Psoas muscle (tissue), 7 donors: ENCODE measurements at regions not wholly inside any gene's neighbourhood (a gene's known extent, or its start where the extent isn't known, plus 50 kb on each side); places are given as distances from the start of the nearest gene placed in this dataset.
"Not testable (repeated sequence)": the region's sequence is repeated elsewhere in the genome, so short reads cannot be mapped to it uniquely, and the experiment has no call there.

Source experiments
- ATAC-seq, 4 donors: fragments of 200-7000 bp; cut with Tn5 transposase; one replicate each; pipeline ENCODE4 v1.9.1; 2020; ENCODE audit warnings: moderate library complexity in 3 of 4, mild to moderate bottlenecking in 2 of 4
- DNase-seq, 2 donors: peaks; one replicate each; pipeline ENCODE4 v3.0.0-alpha.2; 2020
- H3K27ac ChIP-seq: fragments of 200-600 bp; one replicate; pipeline ENCODE4 v1.8.0; 2022
- H3K27me3 ChIP-seq, 3 donors: fragments of 200-600 bp in 1 of 3; one replicate each; pipeline versions ENCODE4 v1.6.1 to v1.8.0; 2013 to 2022; ENCODE audit warnings: low read length in 2 of 3, mild to moderate bottlenecking in 2 of 3, moderate library complexity in 1 of 3; ENCODE audit not compliant: insufficient read depth in 3 of 3
- H3K36me3 ChIP-seq, 2 donors: fragments of 200-600 bp in 1 of 2; one replicate each; pipeline versions ENCODE4 v1.6.1 to v1.8.0; 2013 to 2022; ENCODE audit warnings: low read depth in 1 of 2, mild to moderate bottlenecking in 1 of 2, moderate library complexity in 1 of 2; ENCODE audit not compliant: insufficient read depth in 1 of 2
- H3K4me1 ChIP-seq: fragments of 200-600 bp; one replicate; pipeline ENCODE4 v1.8.0; 2022
- H3K4me3 ChIP-seq: fragments of 200-600 bp; one replicate; pipeline ENCODE4 v1.8.0; 2022; ENCODE audit warnings: mild to moderate bottlenecking
- H3K9me3 ChIP-seq: fragments of 200-600 bp; one replicate; pipeline ENCODE4 v1.8.0; 2022
- WGBS, 3 donors: extraction: QIAGEN DNeasy Blood & Tissue Kit; methylation state at CpG; one replicate each; pipeline versions ENCODE4 v1.1.6 to v1.1.7; 2013; 5-methylcytosine and 5-hydroxymethylcytosine counted together
- intact Hi-C, 2 donors: fragments of 100-400 bp; cut with DNase I; formaldehyde crosslinking; loops; one replicate each; pipeline versions ENCODE4 v1.11.0 to v1.14.2; 2022
- TF ChIP-seq, protein P1 (sequence below): fragments of 200-600 bp; IDR thresholded peaks from one replicate; pipeline ENCODE4 v1.8.0; 2022; ENCODE audit warnings: antibody characterized with exemption
- donor health status: healthy with polysubstance abuse.
- donor health status: DM: no; HTN: no; CAD: no; lungs with moderate emphysema.
- donor health status: Bipolar disorder and iron deficiency.
- donor health status: healthy.
- donor health status: DM: yes; HTN: yes; CAD: no.
- donor health status: DM: no; HTN: no; CAD: no.
- donor health status: DM: yes; HTN: yes; CAD: no.

DNA sequence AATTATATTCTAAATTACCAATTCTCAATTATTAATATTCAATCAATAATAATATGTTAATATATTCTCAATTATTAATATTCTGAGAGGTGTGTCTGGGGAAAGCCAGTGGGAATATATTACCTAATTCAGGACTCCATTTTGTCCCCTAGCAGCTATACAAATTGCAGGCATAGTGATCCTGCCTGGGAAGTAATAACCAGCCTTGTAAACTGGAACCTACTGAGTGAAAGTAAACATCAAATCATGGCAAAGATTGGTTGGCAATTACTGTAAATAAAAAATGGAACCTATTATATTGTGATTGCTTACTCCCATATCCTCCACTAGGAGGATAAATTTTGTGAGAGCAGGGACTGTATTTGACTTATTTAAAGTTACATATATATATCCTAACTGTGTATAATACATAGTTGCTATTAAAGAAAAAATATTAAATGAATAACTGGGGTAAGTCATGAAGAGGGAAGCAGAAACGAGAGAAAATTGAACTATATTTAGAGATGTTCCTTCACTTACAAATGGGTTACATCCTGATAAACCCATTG lies 150.5 kb upstream of the ELL2 start:
- H3K27me3 ChIP-seq, result no peaks in the 10 kb centered on the region
- intact Hi-C loops, result loop anchor here in 1 of 2 donors (10.0 kb wide), 1 partner anchor 493 kb away; no protein-coding TSS in a partner anchor
- DNase-seq, result no peak

DNA sequence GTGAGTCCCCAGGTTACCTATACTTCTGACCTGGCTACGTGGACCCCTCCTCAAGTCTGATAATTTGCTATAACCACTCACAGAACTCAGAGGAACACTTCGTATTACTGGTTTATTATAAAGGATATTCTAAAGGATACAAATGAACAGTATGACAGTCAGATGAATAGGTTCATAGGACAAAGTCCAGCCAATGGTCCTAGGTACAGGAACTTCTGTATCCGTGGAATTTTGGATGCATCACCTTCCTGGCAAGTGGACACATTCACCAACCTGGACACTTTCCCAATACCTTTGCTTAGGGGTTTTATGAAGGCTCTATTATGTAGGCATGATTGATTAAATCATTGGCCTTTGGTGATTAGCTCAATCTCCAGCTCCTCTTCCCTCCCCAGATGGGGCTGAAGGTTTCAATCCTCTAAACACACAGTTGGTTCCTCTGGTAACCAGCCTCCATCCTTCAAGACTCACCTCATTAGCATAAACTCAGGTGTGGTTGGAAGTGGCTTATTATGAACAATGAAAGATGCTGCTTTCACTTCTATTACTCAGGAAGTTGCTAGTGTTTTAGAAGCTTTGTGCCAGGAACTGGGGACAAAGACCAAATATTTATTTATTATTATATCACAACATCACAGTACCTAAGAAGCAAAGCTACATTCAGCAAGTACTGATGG lies 149.6 kb upstream of the ELL2 start:
- 90 to 94% (median 91%) methylated on average over 3 of the region's 3 CpGs for WGBS, 3 donors
- Histone ChIP-seq H3K27ac (no peak overlapping the region), H3K9me3 (no peaks in the 10 kb centered on the region), H3K36me3 (no peaks in the 10 kb centered on the region), H3K4me3 (no peak overlapping the region), H3K27me3 (no peaks in the 10 kb centered on the region), H3K4me1 (peaks cover 10% of the 10 kb centered on the region)
- DNase-seq, result no peak
- no peak for ATAC-seq
- intact Hi-C loops, result loop anchor here in 1 of 2 donors (10.0 kb wide), 1 partner anchor 494 kb away; no protein-coding TSS in a partner anchor
- TF ChIP-seq, protein P1, sequence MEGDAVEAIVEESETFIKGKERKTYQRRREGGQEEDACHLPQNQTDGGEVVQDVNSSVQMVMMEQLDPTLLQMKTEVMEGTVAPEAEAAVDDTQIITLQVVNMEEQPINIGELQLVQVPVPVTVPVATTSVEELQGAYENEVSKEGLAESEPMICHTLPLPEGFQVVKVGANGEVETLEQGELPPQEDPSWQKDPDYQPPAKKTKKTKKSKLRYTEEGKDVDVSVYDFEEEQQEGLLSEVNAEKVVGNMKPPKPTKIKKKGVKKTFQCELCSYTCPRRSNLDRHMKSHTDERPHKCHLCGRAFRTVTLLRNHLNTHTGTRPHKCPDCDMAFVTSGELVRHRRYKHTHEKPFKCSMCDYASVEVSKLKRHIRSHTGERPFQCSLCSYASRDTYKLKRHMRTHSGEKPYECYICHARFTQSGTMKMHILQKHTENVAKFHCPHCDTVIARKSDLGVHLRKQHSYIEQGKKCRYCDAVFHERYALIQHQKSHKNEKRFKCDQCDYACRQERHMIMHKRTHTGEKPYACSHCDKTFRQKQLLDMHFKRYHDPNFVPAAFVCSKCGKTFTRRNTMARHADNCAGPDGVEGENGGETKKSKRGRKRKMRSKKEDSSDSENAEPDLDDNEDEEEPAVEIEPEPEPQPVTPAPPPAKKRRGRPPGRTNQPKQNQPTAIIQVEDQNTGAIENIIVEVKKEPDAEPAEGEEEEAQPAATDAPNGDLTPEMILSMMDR, result no peak

More for the DNA sequence above, 150.5 kb upstream of the ELL2 start:
- ATAC-seq, result no peak
- Histone ChIP-seq H3K4me3 (no peak overlapping the region), H3K9me3 (no peaks in the 10 kb centered on the region), H3K4me1 (peaks cover 10% of the 10 kb centered on the region), H3K27ac (no peak overlapping the region), H3K36me3 (no peaks in the 10 kb centered on the region)
- TF ChIP-seq, protein P1, result no peak
- 71 to 81% (median 76%) methylated on average over 1 of the region's 1 CpG for WGBS, 3 donors

DNA sequence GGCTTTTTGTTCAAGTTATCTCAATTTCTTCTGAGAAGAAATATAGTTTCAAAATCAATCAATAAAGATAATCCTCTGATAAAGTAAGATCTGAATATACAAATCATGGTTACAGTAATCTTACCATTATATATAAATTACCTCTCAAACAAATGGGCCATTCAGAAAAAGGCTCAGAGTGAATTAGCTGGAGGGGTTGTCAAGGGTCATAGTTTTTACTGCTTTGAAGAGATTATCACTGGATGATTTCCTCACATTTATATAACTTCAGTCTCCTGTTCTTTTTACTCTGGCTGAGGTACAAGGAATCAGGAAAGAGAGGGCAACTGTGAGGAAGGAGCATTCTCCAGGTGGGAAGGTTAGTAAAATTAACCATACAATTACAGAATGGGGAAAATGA lies 148.6 kb upstream of the ELL2 start:
- Histone ChIP-seq H3K27ac (no peak overlapping the region), H3K36me3 (no peaks in the 10 kb centered on the region), H3K27me3 (no peaks in the 10 kb centered on the region), H3K4me3 (no peak overlapping the region), H3K9me3 (no peaks in the 10 kb centered on the region), H3K4me1 (peaks cover 10% of the 10 kb centered on the region)
- intact Hi-C loops, result loop anchor here in 1 of 2 donors (10.0 kb wide), 1 partner anchor 495 kb away; no protein-coding TSS in a partner anchor
- TF ChIP-seq, protein P1, result no peak
- DNase-seq, result no peak
- no peak for ATAC-seq

DNA sequence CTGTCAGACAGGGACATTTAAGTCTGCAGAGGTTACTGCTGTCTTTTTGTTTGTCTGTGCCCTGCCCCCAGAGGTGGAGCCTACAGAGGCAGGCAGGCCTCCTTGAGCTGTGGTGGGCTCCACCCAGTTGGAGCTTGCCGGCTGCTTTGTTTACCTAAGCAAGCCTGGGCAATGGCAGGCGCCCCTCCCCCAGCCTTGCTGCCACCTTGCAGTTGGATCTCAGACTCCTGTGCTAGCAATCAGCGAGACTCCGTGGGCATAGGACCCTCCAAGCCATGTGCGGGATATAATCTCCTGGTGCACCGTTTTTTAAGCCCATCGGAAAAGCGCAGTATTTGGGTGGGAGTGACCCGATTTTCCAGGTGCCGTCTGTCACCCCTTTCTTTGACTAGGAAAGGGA lies 147.0 kb upstream of the ELL2 start:
- intact Hi-C loops, H3K27me3 ChIP-seq, H3K4me3 ChIP-seq, DNase-seq, H3K4me1 ChIP-seq, H3K27ac ChIP-seq, ATAC-seq, H3K9me3 ChIP-seq, H3K36me3 ChIP-seq: not testable (repeated sequence)
- WGBS, 3 donors, result 77 to 89% (median 89%) methylated on average over 5 to 10 of the region's 10 CpGs

DNA sequence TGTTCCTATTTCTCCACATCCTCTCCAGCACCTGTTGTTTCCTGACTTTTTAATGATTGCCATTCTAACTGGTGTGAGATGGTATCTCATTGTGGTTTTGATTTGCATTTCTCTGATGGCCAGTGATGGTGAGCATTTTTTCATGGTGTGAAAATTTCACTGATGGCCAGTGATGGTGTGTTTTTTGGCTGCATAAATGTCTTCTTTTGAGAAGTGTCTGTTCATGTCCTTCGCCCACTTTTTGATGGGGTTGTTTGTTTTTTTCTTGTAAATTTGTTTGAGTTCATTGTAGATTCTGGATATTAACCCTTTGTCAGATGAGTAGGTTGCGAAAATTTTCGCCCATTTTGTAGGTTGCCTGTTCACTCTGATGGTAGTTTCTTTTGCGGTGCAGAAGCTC lies 142.2 kb upstream of the ELL2 start:
- H3K27me3 ChIP-seq, H3K36me3 ChIP-seq, H3K9me3 ChIP-seq, intact Hi-C loops, H3K4me3 ChIP-seq, H3K4me1 ChIP-seq, ATAC-seq, H3K27ac ChIP-seq, DNase-seq: not testable (repeated sequence)
- 95 to 98% (median 98%) methylated on average over 3 to 4 of the region's 4 CpGs for WGBS, 3 donors
